ENCODE measurements at regions not wholly inside any gene's neighbourhood (a gene's known extent, or its start where the extent isn't known, plus 50 kb on each side); places are given as distances from the start of the nearest gene placed in this dataset.

- DNase-seq (ENCODE audit: low read depth, low spot score), result peak; percentile 76
Measured at GRCh38 chr18:68623342-68623741, 91.6 kb downstream of the TMX3 start.

GRCh38 chr18:68611311-68611710 is 103.6 kb downstream of the TMX3 start:
- no peak for DNase-seq (ENCODE audit: low read depth, low spot score)

DNA sequence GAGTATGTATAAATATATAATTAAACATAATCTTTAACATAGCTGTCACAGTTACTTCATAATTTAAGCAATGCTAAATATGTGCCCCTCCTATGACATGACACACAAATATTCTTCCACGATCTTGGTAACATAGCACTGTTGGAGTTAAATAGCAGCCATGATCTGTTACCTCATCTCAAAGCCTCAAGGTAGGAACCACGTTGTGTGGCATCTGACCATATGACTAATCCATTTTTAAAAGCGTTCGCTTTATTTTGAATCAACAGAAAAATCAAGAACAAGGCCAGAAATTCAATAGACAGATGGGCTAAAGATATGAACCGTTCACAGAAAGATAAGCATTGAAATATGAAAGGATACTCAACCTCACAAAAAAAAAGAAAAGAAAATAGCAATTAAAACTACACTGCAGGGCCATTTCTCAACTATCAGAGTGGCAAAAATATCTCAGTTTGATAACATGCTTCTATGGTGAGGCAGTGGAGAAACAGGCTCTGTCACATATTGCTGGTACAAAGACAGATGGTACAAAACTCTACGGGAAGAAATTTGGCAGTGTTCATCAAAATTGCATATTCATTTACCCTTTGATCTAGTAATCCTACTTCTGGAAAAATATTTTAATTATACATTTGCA is 105.9 kb downstream of the TMX3 start:
- no peak for DNase-seq (ENCODE audit: low read depth, low spot score)

GRCh38 chr18:68607852-68608251 is 107.1 kb downstream of the TMX3 start:
- DNase-seq (ENCODE audit: low read depth, low spot score), result no peak

DNA sequence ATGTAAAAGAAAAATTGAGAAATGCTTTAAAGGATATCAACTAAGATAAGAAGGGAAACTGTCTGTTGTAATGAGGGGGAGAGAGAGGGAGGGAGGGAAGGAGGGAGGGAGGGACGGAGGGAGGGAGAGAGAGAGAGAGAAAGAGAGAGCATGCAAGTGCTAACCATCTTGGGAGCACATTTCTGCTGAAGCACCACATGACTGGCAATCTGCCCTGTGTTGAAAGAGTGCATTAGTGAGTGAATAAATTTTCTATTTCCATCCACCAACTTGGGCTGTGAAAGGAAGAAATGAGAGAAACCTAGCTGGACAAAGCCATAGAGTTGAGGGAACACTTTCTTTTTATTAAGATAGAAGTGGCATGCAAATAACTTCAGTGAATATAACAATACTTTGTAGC is 110.7 kb downstream of the TMX3 start:
- no peak for DNase-seq (ENCODE audit: low read depth, low spot score)

DNA sequence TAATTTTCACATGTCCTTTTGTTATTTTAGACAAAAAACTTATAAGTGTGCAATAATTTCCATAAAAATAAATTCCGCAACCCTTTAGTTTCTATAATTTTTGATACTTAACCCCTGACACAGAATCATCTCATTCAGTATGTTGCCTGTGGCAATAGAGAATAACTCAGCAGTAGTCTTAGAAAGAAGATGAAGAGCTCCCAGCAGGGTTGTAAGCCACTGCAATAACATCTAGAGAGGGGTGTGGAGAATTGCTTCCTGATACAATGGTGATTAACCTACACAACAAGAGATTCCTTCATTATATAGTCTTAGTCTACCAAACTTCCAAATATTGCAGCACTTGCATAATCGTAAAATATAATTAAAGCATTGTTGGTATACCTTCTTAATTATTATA is 118.9 kb downstream of the TMX3 start:
- no peak for DNase-seq (ENCODE audit: low read depth, low spot score)

DNA sequence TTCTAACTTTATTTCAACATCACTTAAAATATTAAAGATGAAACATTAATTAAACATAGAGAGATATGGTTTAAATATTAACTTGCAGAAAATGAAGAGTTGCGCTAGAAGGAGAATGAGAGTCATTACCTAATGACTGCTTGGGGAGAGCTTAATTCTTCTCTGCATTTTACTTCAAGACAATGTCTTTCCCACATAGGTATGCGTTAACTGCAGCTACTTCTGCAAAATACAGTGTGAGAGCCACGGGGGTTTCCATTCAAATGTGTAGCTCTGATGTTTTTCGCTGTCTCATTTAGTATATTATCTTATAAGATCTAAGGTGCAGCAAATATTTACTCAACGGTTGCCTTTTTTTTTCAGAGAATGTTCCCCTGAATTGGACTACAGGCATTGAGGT is 126.7 kb downstream of the TMX3 start:
- DNase-seq (ENCODE audit: low read depth, low spot score), result no peak

DNA sequence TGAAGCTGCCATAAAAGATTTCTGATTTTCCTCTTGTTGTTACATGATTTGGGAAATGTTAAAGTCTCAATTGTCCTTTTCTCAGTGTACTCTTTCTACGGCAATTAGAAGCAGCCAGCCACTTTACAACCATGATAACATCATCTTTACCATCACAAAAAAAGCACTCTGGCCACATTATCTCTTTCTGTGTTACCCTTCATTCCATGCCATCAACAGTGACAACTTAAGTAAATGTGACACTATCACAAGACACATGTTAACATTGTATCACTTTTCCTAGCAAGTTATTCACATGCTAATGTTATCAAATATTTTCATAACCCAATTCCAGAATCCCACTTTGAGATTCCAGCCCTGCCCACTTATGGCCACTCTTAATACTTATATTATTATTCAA is 131.2 kb downstream of the TMX3 start:
- no peak for DNase-seq (ENCODE audit: low read depth, low spot score)

- DNase-seq (ENCODE audit: low read depth, low spot score), result no peak
Measured at GRCh38 chr18:68574311-68574710, 140.6 kb downstream of the TMX3 start.

GRCh38 chr18:68569936-68570335 is 145.0 kb downstream of the TMX3 start:
- DNase-seq (ENCODE audit: low read depth, low spot score), result no peak

GRCh38 chr18:68568364-68569155 is 146.3 kb downstream of the TMX3 start:
- DNase-seq (ENCODE audit: low read depth, low spot score), result no peak

GRCh38 chr18:68566991-68567390 is 147.9 kb downstream of the TMX3 start:
- DNase-seq (ENCODE audit: low read depth, low spot score), result no peak

- DNase-seq (ENCODE audit: low read depth, low spot score), result no peak
Measured at GRCh38 chr18:68564961-68565360, 149.9 kb downstream of the TMX3 start.

- peak; percentile 18 for DNase-seq (ENCODE audit: low read depth, low spot score)
Measured at GRCh38 chr18:68564351-68564750, 150.6 kb downstream of the TMX3 start.

DNA sequence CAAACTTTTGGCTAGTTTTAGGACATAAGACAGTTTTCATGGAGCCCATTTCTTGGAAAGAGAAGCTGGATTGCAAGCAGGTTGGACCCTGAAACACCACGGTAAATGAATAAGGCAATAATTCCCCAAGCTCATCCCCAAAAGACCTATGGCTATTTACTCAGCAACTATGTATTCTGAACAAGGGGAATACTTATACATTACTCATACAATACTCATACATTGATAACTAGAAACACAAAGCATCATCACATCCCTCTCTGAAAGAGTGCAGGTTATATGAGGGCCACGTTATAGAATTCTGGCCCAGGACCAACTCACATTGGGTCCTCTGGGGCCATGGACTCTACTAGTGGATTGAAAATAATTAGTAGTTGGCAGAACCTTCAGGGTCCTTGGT is 154.8 kb downstream of the TMX3 start:
- DNase-seq (ENCODE audit: low read depth, low spot score), result no peak

- no peak for DNase-seq (ENCODE audit: low read depth, low spot score)
Measured at GRCh38 chr18:68557183-68557582, 157.7 kb downstream of the TMX3 start.

- DNase-seq (ENCODE audit: low read depth, low spot score), result no peak
Measured at GRCh38 chr18:68555879-68556301, 159.0 kb downstream of the TMX3 start.

GRCh38 chr18:68548904-68549870 is 165.7 kb downstream of the TMX3 start:
- no peak for DNase-seq (ENCODE audit: low read depth, low spot score)

GRCh38 chr18:68543344-68543743 is 171.6 kb downstream of the TMX3 start:
- DNase-seq (ENCODE audit: low read depth, low spot score), result no peak

DNA sequence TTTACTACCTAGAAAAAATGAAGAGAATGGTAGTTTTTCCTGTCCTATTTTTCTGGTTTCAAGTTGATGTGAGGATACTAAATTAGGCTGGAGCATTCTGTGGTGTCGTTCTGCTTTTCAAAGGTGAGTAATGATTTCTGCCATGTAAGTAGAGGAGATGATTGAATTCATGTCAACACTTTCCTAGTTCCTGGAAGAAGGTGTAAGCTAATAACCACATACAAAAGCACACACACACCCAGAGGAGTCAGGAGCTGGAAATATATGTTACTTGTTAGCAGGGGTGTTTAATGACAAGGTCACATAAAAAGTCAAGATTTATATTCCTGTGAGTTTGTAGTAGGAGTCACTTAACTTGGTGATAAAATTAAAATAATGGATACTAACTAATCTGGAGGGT is 172.1 kb downstream of the TMX3 start:
- DNase-seq (ENCODE audit: low read depth, low spot score), result no peak

GRCh38 chr18:68533641-68534040 is 181.3 kb downstream of the TMX3 start:
- DNase-seq (ENCODE audit: low read depth, low spot score), result no peak

- DNase-seq (ENCODE audit: low read depth, low spot score), result no peak
Measured at GRCh38 chr18:68532328-68532885, 182.5 kb downstream of the TMX3 start.
